Rectal smooth muscle tissue (tissue), 1 donor: ENCODE measurements at regions not wholly inside any gene's neighbourhood (a gene's known extent, or its start where the extent isn't known, plus 50 kb on each side); places are given as distances from the start of the nearest gene placed in this dataset.

Experiments
- H3K27ac ChIP-seq: one replicate; pipeline ENCODE4 v1.7.0; 2013; ENCODE audit warnings: low read depth, low read length, inconsistent platforms
- H3K27me3 ChIP-seq: one replicate; pipeline ENCODE4 v1.7.0; 2013; ENCODE audit warnings: low read length; ENCODE audit not compliant: control insufficient read depth, insufficient read depth
- H3K36me3 ChIP-seq: one replicate; pipeline ENCODE4 v1.7.0; 2013; ENCODE audit warnings: low read length; ENCODE audit not compliant: control insufficient read depth, insufficient read depth
- H3K4me1 ChIP-seq: one replicate; pipeline ENCODE4 v1.7.0; 2013; ENCODE audit warnings: low read length; ENCODE audit not compliant: control insufficient read depth, insufficient read depth
- H3K4me3 ChIP-seq: one replicate; pipeline ENCODE4 v1.7.0; 2013; ENCODE audit warnings: low read length
- H3K9ac ChIP-seq: one replicate; pipeline ENCODE4 v1.7.0; 2013; ENCODE audit warnings: low read length

DNA sequence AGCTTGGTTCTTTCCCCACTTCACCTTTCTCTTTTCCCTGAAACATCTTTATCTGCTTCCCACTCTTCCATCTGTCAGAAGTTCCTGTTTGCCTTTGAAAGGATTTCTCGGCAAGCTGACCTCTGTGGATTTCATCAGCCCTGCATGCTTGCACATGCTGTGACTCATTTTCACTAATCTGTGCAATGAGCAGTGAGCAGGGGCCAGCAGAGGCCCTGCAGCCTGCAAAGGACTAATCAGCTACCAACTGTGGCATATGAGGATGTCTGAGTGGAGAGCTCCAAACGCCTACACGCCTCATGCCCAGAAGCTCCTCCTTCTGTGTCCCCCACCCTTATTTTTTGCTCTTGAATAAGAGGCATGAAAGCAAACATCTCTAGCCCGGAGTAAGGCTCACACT lies 333.0 kb upstream of the SEMA6D start:
- Histone ChIP-seq H3K4me3 (no peak overlapping the region), H3K27me3 (no peaks in the 10 kb centered on the region), H3K36me3 (no peaks in the 10 kb centered on the region), H3K4me1 (no peaks in the 10 kb centered on the region), H3K9ac (no peak overlapping the region), H3K27ac (no peak overlapping the region)

DNA sequence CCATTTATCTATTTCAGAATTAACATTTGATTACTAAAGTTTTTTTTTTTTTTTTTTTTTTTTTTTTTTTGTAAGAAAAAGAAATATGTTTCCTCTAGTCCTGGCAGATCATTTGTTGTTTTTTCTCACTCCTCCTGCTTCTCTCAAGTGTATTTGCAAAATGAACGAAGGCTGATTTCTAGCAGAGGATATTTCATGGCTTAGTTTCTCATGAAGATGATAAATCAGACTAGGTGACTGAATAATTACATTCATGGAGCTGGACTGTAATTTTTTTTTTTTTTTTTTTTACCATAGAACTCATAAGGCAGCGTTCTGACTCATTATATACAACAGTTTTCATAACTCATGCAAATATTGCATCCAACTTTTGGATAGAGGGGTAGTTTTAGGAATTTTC lies 332.5 kb upstream of the SEMA6D start:
- H3K9ac ChIP-seq = no peak overlapping the region
- no peak overlapping the region for H3K4me3 ChIP-seq
- H3K4me1 ChIP-seq = no peaks in the 10 kb centered on the region
- no peak overlapping the region for H3K27ac ChIP-seq
- H3K27me3 ChIP-seq = no peaks in the 10 kb centered on the region
- H3K36me3 ChIP-seq = no peaks in the 10 kb centered on the region

DNA sequence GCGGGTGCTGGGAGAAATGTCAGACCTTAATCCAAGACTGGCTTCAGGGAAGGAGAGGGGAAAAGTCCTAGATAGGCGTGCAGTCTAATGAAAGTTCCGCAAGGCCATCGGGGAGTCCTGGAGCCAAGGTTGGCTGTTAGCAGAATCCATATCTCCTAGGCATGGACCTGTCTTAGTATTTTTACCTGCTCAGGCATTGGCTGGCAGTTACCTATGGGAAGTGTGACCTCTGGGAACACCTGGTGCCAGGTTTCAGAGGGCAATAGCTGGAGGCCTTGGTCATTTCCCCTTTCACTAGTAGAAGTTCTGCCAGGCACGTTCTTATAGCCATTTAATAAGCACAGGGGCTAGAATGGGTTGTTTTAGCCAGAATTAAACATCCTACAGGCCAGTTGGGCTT lies 330.8 kb upstream of the SEMA6D start:
- Histone ChIP-seq H3K27ac (no peak overlapping the region), H3K27me3 (no peaks in the 10 kb centered on the region), H3K4me3 (no peak overlapping the region), H3K4me1 (no peaks in the 10 kb centered on the region), H3K36me3 (no peaks in the 10 kb centered on the region), H3K9ac (no peak overlapping the region)

DNA sequence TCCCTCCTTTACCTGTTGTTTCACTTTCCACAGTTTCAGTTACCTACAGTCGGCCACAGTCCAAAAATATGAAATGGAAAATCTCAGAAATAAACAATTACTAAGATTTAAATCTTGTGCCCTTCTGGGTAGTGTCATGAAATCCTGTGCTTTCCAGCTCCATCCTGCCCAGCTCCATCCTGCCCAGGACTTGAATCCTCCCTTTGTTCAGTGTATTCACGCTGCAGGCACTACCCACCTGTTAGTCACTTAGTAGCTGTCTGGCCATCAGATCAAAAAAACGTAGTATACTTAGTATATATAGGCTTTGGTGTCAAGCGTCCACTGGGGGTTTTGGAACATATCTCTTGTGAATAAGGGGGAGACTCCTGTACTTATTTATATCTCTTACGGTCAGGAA lies 329.0 kb upstream of the SEMA6D start:
- Histone ChIP-seq H3K27me3 (no peaks in the 10 kb centered on the region), H3K4me3 (no peak overlapping the region), H3K4me1 (no peaks in the 10 kb centered on the region), H3K27ac (no peak overlapping the region), H3K9ac (no peak overlapping the region), H3K36me3 (no peaks in the 10 kb centered on the region)

DNA sequence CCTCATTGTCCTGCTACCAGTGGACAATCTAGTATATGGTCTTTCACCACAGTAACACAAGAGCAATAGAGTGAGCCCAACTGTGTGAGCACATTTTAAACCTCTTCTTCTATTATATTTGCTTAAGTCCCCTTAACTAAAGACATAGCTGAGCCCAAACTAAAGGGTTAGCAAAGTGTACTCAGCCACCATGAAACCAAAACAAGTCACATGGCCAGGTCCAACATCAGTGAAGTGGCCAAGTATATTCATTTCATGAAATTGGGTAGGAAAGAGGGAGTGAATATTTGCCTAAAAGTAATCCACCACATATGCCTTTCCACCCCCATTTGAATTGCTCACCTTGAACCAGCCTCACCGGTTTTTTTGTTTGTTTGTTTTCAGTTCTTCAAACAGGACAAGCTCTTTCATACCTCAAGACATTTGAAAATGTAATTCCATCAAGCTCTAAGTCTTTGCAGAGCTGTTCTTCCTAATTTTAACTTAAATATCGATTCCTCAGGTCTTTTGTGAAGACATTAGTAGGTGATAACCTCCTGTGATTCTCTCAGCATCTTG lies 327.0 kb upstream of the SEMA6D start:
- no peaks in the 10 kb centered on the region for H3K4me1 ChIP-seq
- no peaks in the 10 kb centered on the region for H3K27me3 ChIP-seq
- H3K9ac ChIP-seq = no peak overlapping the region
- no peak overlapping the region for H3K27ac ChIP-seq
- H3K4me3 ChIP-seq = no peak overlapping the region
- H3K36me3 ChIP-seq = no peaks in the 10 kb centered on the region

GRCh38 chr15:47394286-47394809 lies 323.0 kb upstream of the SEMA6D start:
- Histone ChIP-seq H3K27ac (no peak overlapping the region), H3K9ac (no peak overlapping the region), H3K4me1 (no peaks in the 10 kb centered on the region), H3K36me3 (no peaks in the 10 kb centered on the region), H3K4me3 (no peak overlapping the region), H3K27me3 (no peaks in the 10 kb centered on the region)

- H3K4me3 ChIP-seq = no peak overlapping the region
- H3K9ac ChIP-seq = no peak overlapping the region
- no peaks in the 10 kb centered on the region for H3K36me3 ChIP-seq
- H3K4me1 ChIP-seq = no peaks in the 10 kb centered on the region
- no peaks in the 10 kb centered on the region for H3K27me3 ChIP-seq
- H3K27ac ChIP-seq = no peak overlapping the region
Observed at GRCh38 chr15:47395076-47395475, 322.2 kb upstream of the SEMA6D start.

- Histone ChIP-seq H3K36me3 (no peaks in the 10 kb centered on the region), H3K9ac (no peak overlapping the region), H3K27ac (no peak overlapping the region), H3K4me3 (no peak overlapping the region), H3K27me3 (no peaks in the 10 kb centered on the region), H3K4me1 (no peaks in the 10 kb centered on the region)
Observed at GRCh38 chr15:47397655-47398054, 319.6 kb upstream of the SEMA6D start.

GRCh38 chr15:47398132-47398531 lies 319.2 kb upstream of the SEMA6D start:
- Histone ChIP-seq H3K4me1 (no peaks in the 10 kb centered on the region), H3K9ac (no peak overlapping the region), H3K36me3 (no peaks in the 10 kb centered on the region), H3K27ac (no peak overlapping the region), H3K4me3 (no peak overlapping the region), H3K27me3 (no peaks in the 10 kb centered on the region)

DNA sequence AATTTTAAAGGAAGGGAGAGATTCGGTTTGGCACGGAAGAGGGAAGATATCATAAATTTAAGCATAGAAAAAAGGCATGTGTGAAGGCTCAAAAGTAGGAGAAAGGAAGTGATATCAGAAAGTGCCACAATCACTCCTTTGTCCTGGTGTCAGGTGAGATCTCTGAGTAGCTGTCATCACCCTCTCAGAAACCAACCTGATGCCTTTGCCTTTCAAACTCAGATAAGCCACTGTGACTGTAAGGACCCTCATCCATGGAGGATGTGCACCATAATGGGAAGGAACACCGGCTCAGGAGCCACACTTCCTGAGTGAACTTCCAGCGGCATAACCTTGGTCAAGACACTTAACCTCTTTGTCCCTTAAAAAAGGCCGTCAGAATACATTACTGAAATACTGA lies 318.7 kb upstream of the SEMA6D start:
- H3K4me1 ChIP-seq = no peaks in the 10 kb centered on the region
- no peak overlapping the region for H3K27ac ChIP-seq
- H3K4me3 ChIP-seq = no peak overlapping the region
- H3K36me3 ChIP-seq = no peaks in the 10 kb centered on the region
- no peak overlapping the region for H3K9ac ChIP-seq
- no peaks in the 10 kb centered on the region for H3K27me3 ChIP-seq

DNA sequence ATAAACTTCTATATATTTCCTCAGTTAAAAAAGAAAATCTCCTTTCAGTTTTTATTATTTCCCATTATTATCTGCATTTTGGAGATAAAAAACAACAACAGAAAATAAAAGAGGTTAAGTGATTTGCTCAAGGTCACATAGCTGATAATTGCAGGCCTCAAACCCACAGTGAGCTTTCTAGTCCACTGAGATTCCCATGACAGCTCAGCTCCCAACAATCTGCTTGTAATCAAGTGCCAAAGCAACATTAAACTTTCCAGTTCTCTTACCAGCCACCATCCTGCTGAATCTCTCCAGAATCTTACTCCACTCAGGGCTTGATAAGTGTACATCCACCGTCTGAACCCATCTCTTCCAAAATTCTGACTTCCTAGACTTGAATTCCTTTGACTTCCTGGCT lies 318.2 kb upstream of the SEMA6D start:
- H3K27me3 ChIP-seq = no peaks in the 10 kb centered on the region
- no peaks in the 10 kb centered on the region for H3K36me3 ChIP-seq
- H3K27ac ChIP-seq = no peak overlapping the region
- H3K4me1 ChIP-seq = no peaks in the 10 kb centered on the region
- H3K4me3 ChIP-seq = no peak overlapping the region
- H3K9ac ChIP-seq = no peak overlapping the region

DNA sequence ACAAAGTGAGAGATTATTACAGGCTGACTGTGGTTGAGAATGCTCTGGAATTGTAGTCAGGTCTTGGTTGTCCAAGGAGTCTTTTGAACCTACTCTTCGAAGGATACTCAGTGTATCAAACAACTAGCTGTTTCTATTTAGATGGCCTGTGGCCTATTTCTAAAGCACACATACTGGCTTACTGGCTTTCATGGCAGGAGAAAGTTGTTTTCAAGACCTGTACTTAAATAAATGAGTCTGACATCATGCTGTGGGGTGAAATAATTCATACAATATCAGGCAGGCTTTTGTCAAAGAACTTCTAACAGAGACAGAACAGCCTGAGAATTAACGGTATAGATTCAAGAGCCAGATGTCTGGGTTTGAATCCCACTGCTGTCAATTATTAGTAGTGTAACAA lies 316.7 kb upstream of the SEMA6D start:
- H3K27ac ChIP-seq = no peak overlapping the region
- H3K27me3 ChIP-seq = no peaks in the 10 kb centered on the region
- H3K4me1 ChIP-seq = no peaks in the 10 kb centered on the region
- no peaks in the 10 kb centered on the region for H3K36me3 ChIP-seq
- no peak overlapping the region for H3K4me3 ChIP-seq
- no peak overlapping the region for H3K9ac ChIP-seq

- Histone ChIP-seq H3K9ac (no peak overlapping the region), H3K4me3 (no peak overlapping the region), H3K4me1 (no peaks in the 10 kb centered on the region), H3K36me3 (no peaks in the 10 kb centered on the region), H3K27ac (no peak overlapping the region), H3K27me3 (no peaks in the 10 kb centered on the region)
Observed at GRCh38 chr15:47401427-47401826, 315.9 kb upstream of the SEMA6D start.
